ENCODE measurements at regions not wholly inside any gene's neighbourhood (a gene's known extent, or its start where the extent isn't known, plus 50 kb on each side); places are given as distances from the start of the nearest gene placed in this dataset.
"Not testable (repeated sequence)": the region's sequence is repeated elsewhere in the genome, so short reads cannot be mapped to it uniquely, and the experiment has no call there.

DNA sequence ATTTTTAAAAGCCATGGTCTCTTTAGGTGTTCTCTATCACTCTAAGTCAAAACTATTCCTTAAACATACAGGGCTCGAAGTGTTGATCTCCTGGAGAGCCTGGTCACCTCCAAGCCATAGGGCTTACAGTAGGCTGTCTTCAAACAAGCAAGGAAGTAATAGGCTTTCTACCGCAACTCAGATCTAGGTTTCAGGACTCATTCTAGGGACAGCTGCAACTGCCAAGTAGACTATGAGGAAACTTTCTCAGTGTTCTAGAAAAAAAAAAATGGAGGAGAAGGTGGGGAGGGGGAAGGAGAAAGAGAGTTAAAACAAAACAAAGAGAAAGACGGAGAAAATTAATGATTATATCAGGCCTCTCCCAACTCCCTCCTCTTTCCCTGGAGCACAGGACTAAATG lies 106.9 kb upstream of the ETV6 start:
- peaks cover 0 to 18% (median 8%) of the 10 kb centered on the region in 4 donors for H3K4me1 ChIP-seq
- TF ChIP-seq, protein P1, sequence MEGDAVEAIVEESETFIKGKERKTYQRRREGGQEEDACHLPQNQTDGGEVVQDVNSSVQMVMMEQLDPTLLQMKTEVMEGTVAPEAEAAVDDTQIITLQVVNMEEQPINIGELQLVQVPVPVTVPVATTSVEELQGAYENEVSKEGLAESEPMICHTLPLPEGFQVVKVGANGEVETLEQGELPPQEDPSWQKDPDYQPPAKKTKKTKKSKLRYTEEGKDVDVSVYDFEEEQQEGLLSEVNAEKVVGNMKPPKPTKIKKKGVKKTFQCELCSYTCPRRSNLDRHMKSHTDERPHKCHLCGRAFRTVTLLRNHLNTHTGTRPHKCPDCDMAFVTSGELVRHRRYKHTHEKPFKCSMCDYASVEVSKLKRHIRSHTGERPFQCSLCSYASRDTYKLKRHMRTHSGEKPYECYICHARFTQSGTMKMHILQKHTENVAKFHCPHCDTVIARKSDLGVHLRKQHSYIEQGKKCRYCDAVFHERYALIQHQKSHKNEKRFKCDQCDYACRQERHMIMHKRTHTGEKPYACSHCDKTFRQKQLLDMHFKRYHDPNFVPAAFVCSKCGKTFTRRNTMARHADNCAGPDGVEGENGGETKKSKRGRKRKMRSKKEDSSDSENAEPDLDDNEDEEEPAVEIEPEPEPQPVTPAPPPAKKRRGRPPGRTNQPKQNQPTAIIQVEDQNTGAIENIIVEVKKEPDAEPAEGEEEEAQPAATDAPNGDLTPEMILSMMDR (IDR thresholded peaks at IDR 0.05), result no peak
- TF ChIP-seq POLR2AphosphoS5 (IDR thresholded peaks at IDR 0.05) (no peak), POLR2A (IDR thresholded peaks at IDR 0.05) (no peak), EP300 (IDR thresholded peaks at IDR 0.05) (no peak)
- no peak for DNase-seq
- no peaks in the 10 kb centered on the region for H3K9me3 ChIP-seq
- no peak for ATAC-seq (ENCODE audit: low FRiP score in 2 of 2)
- no peak overlapping the region for H3K4me3 ChIP-seq
- 72 to 80% methylated on average over 3 of the region's 3 CpGs for WGBS, 2 donors
- no peak overlapping the region for H3K27ac ChIP-seq
- H3K36me3 ChIP-seq, result no peaks in the 10 kb centered on the region
- no peaks in the 10 kb centered on the region for H3K27me3 ChIP-seq

GRCh38 chr12:11543457-11544158 lies 105.9 kb upstream of the ETV6 start:
- 41 to 52% methylated on average over 7 of the region's 7 CpGs for WGBS, 2 donors
- Histone ChIP-seq H3K27ac (no peak overlapping the region), H3K36me3 (no peaks in the 10 kb centered on the region), H3K4me3 (no peak overlapping the region), H3K9me3 (no peaks in the 10 kb centered on the region), H3K27me3 (no peaks in the 10 kb centered on the region), H3K4me1 (peaks cover 0 to 18% (median 8%) of the 10 kb centered on the region in 4 donors)
- TF ChIP-seq EP300 (IDR thresholded peaks at IDR 0.05), result no peak
- TF ChIP-seq POLR2AphosphoS5 (IDR thresholded peaks at IDR 0.05), result no peak
- no peak for TF ChIP-seq POLR2A (IDR thresholded peaks at IDR 0.05)
- DNase-seq (no peak), ATAC-seq (ENCODE audit: low FRiP score in 2 of 2) (no peak)

- H3K9me3 ChIP-seq, result no peaks in the 10 kb centered on the region
- H3K4me1 ChIP-seq, result peaks cover 0 to 18% (median 8%) of the 10 kb centered on the region in 4 donors
- TF ChIP-seq EP300 (IDR thresholded peaks at IDR 0.05) (no peak), POLR2A (IDR thresholded peaks at IDR 0.05) (no peak), POLR2AphosphoS5 (IDR thresholded peaks at IDR 0.05) (no peak)
- TF ChIP-seq, protein P1 (IDR thresholded peaks at IDR 0.05), result no peak
- H3K4me3 ChIP-seq, result no peak overlapping the region
- WGBS, 2 donors, result 47 to 51% methylated on average over 6 of the region's 6 CpGs
- ATAC-seq (ENCODE audit: low FRiP score in 2 of 2) (peak in 1 of 2 donors; percentile 12), DNase-seq (no peak)
- no peaks in the 10 kb centered on the region for H3K27me3 ChIP-seq
- H3K36me3 ChIP-seq, result no peaks in the 10 kb centered on the region
- peak overlapping the region in 1 of 4 donors; percentile 19 for H3K27ac ChIP-seq
Measured at GRCh38 chr12:11545484-11546330, 103.8 kb upstream of the ETV6 start.

DNA sequence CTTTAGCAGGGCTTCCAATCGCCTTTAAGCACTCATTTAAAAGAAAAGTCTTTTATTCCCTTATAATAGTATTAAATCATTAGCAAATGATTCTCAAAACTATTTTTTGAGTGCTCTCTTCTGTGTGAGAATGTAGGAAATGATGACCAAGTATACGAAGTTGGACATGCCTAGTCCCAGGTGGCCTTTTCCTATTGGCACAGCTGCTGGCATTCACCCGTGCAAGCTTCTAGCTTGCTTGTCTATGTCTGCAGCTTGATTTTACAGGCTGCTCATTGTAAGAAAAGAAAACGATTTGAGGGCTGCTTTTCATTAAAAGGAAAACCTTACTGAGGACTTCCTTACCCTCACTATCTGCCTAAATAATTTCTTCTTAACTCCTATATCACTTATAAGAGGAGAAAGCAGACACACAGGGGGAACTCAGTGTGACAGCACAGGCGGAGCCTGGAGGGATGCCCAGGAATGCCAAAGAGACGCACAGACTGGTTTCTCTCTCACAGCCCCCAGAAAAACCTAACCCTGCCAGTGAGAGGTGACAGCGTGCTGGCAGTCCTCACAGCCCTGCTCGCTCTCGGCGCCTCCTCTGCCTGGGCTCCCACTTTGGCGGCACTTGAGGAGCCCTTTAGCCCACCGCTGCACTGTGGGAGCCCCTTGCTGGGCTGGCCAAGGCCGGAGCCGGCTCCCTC lies 102.7 kb upstream of the ETV6 start:
- H3K36me3 ChIP-seq; DNase-seq; ATAC-seq (ENCODE audit: low FRiP score in 2 of 2); H3K27ac ChIP-seq; H3K9me3 ChIP-seq; H3K27me3 ChIP-seq: not testable (repeated sequence)
- 54 to 75% methylated on average over 6 to 14 of the region's 14 CpGs for WGBS, 2 donors
- Histone ChIP-seq H3K4me1 (peaks cover 0 to 18% (median 8%) of the 10 kb centered on the region in 4 donors), H3K4me3 (peak overlapping the region in 1 of 4 donors; percentile 29)

GRCh38 chr12:11547271-11547646 lies 102.2 kb upstream of the ETV6 start:
- not testable (repeated sequence) for ATAC-seq (ENCODE audit: low FRiP score in 2 of 2); H3K9me3 ChIP-seq; H3K36me3 ChIP-seq; H3K27me3 ChIP-seq; H3K27ac ChIP-seq
- H3K4me1 ChIP-seq, result peaks cover 0 to 18% (median 8%) of the 10 kb centered on the region in 4 donors
- WGBS, 2 donors, result 92% methylated on average over 27 of the region's 31 CpGs; no CpG with 5 or more reads in 1 of the 2 donors
- DNase-seq, result peak in 1 of 2 donors; percentile 72
- H3K4me3 ChIP-seq, result peak overlapping the region in 1 of 4 donors; percentile 29

GRCh38 chr12:11549119-11549518 lies 100.4 kb upstream of the ETV6 start:
- no peak overlapping the region for H3K4me3 ChIP-seq
- WGBS, 2 donors, result 89 to 91% methylated on average over 3 of the region's 3 CpGs
- no peak overlapping the region for H3K27ac ChIP-seq
- H3K36me3 ChIP-seq, result no peaks in the 10 kb centered on the region
- H3K9me3 ChIP-seq, result no peaks in the 10 kb centered on the region
- TF ChIP-seq, protein P1 (IDR thresholded peaks at IDR 0.05), result no peak
- TF ChIP-seq POLR2AphosphoS5 (IDR thresholded peaks at IDR 0.05) (no peak), POLR2A (IDR thresholded peaks at IDR 0.05) (no peak), EP300 (IDR thresholded peaks at IDR 0.05) (no peak)
- peaks cover 0 to 18% (median 8%) of the 10 kb centered on the region in 4 donors for H3K4me1 ChIP-seq
- no peaks in the 10 kb centered on the region for H3K27me3 ChIP-seq
- ATAC-seq (ENCODE audit: low FRiP score in 2 of 2) (no peak), DNase-seq (no peak)

All from upper lobe of left lung (tissue), 6 donors.